ENCODE measurements at regions not wholly inside any gene's neighbourhood (a gene's known extent, or its start where the extent isn't known, plus 50 kb on each side); places are given as distances from the start of the nearest gene placed in this dataset.

DNA sequence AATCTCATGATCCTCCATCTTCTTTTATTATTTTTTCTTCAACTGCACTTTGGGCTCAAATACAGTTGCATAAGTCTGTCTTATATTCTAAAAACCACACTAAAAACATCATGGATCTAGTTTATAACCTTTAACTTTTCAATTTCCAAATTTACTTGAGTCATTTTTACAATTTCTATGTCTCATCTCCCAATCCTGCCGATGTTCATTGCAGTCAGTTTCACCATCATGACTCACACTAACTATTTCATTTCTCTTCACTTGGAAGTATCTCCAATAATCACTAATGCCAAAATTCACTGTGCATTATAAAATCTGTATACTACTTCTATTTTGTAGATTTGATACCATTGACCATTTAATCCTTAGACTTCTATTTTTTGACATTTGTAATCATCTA is 806.9 kb upstream of the SORCS1 start:
- ChIA-PET POLR2A (ENCODE audit: unreplicated experiment) (no interaction called here), CTCF (no interaction called here)
- Histone ChIP-seq H3K4me1 (ENCODE audit: control insufficient read depth, insufficient read depth, low read length) (no peaks in the 10 kb centered on the region), H3K27ac (ENCODE audit: insufficient read depth, low read length) (no peak overlapping the region), H4K5ac (ENCODE audit: low read depth, low read length) (no peak overlapping the region), H2AK9ac (replicated peaks; ENCODE audit: low read depth, low read length, poor library complexity) (no peak overlapping the region), H3K18ac (ENCODE audit: low read depth, low read length) (no peak overlapping the region), H2AK5ac (ENCODE audit: low read depth, low read length) (no peak overlapping the region), H2AFZ (replicated peaks; ENCODE audit: low read length, poor library complexity) (no peak overlapping the region), H3K27me3 (ENCODE audit: control insufficient read depth, insufficient read depth, low read length) (no peaks in the 10 kb centered on the region), H3K79me1 (ENCODE audit: low read depth in 1 of 2, low read length in 2 of 2) (no peaks in the 10 kb centered on the region), H3K4me3 (ENCODE audit: insufficient read depth, low read depth, low read length) (no peak overlapping the region), H3K4me2 (ENCODE audit: low read depth, low read length) (no peak overlapping the region), H2BK120ac (ENCODE audit: low read depth, low read length) (no peak overlapping the region), H4K91ac (ENCODE audit: insufficient read depth, low read depth, low read length) (no peak overlapping the region), H3K4ac (ENCODE audit: low read depth, low read length) (no peak overlapping the region), H3K9me3 (ENCODE audit: control insufficient read depth, insufficient read depth, low read length) (peaks cover 7% of the 10 kb centered on the region), H3K14ac (replicated peaks; ENCODE audit: low read depth, low read length) (no peak overlapping the region), H3K9ac (ENCODE audit: low read depth, low read length) (no peak overlapping the region), H3K23ac (ENCODE audit: low read depth, low read length) (no peak overlapping the region), H4K8ac (ENCODE audit: low read depth in 2 of 2, low read length in 2 of 2) (no peak overlapping the region), H3K56ac (ENCODE audit: extremely low read depth, insufficient read depth, low read length) (no peak overlapping the region), H2BK5ac (ENCODE audit: low read depth, low read length, poor library complexity, severe bottlenecking) (no peak overlapping the region), H3K9me1 (ENCODE audit: insufficient read depth, low read length) (no peaks in the 10 kb centered on the region), H3K36me3 (ENCODE audit: control insufficient read depth, insufficient read depth, low read length) (no peaks in the 10 kb centered on the region), H2BK20ac (ENCODE audit: low read depth, low read length) (no peak overlapping the region), H2BK15ac (ENCODE audit: low read depth, low read length) (no peak overlapping the region), H4K20me1 (ENCODE audit: insufficient read depth, low read length) (no peaks in the 10 kb centered on the region)
- no CpG with 5 or more reads among the region's 1 CpG for WGBS, 2 experiments (ENCODE audit: extremely low coverage in 2 of 2, insufficient read length in 1 of 2)
- ATAC-seq (ENCODE audit: low read depth) (no peak), DNase-seq (no peak)
- TF ChIP-seq, protein P1, sequence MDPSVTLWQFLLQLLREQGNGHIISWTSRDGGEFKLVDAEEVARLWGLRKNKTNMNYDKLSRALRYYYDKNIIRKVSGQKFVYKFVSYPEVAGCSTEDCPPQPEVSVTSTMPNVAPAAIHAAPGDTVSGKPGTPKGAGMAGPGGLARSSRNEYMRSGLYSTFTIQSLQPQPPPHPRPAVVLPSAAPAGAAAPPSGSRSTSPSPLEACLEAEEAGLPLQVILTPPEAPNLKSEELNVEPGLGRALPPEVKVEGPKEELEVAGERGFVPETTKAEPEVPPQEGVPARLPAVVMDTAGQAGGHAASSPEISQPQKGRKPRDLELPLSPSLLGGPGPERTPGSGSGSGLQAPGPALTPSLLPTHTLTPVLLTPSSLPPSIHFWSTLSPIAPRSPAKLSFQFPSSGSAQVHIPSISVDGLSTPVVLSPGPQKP (IDR thresholded peaks at IDR 0.05; ENCODE audit: borderline replicate concordance, low read depth, low read length): no peak
- no peak for TF ChIP-seq CEBPB (IDR thresholded peaks at IDR 0.05; ENCODE audit: low read depth, low read length)
- no peak for TF ChIP-seq CHD1 (IDR thresholded peaks at IDR 0.05; ENCODE audit: low read depth, low read length)
- no peak for TF ChIP-seq MAFK (IDR thresholded peaks at IDR 0.05; ENCODE audit: low read depth, low read length)
- TF ChIP-seq RAD21 (IDR thresholded peaks at IDR 0.05; ENCODE audit: low read length): no peak
- TF ChIP-seq NFE2L2 (IDR thresholded peaks at IDR 0.05; ENCODE audit: low read depth, low read length): no peak
- no peak for TF ChIP-seq POLR2A (IDR thresholded peaks at IDR 0.05; ENCODE audit: low read depth, low read length)
- dilution Hi-C loops (cut with HindIII; ENCODE audit: low sequenced_read_pairs, unreplicated experiment): no loop called here
- intact Hi-C loops (cut with micrococcal nuclease): no loop called here
- in situ Hi-C loops (cut with MboI; ENCODE audit: low sequenced_read_pairs): no loop called here
- no TSS peak for BruUV-seq (replicated peaks)

All from IMR-90 (cell line).